ENCODE measurements at regions not wholly inside any gene's neighbourhood (a gene's known extent, or its start where the extent isn't known, plus 50 kb on each side); places are given as distances from the start of the nearest gene placed in this dataset.

- TF ChIP-seq EGR1 (IDR thresholded peaks at IDR 0.05) (no peak), CREB1 (IDR thresholded peaks at IDR 0.05; ENCODE audit: low read depth) (no peak), RAD21 (IDR thresholded peaks at IDR 0.05; ENCODE audit: low read depth) (no peak), EP300 (IDR thresholded peaks at IDR 0.05; ENCODE audit: borderline replicate concordance) (no peak), TAF1 (IDR thresholded peaks at IDR 0.05; ENCODE audit: low read depth) (no peak), YY1 (IDR thresholded peaks at IDR 0.05; ENCODE audit: low read depth) (no peak), TCF12 (IDR thresholded peaks at IDR 0.05; ENCODE audit: low read depth) (no peak), USF1 (IDR thresholded peaks at IDR 0.05) (no peak)
Observed at GRCh38 chr16:64096689-64097088, 1025.2 kb downstream of the CDH11 start.
